Endothelial cell of umbilical vein (primary cell): ENCODE measurements at regions not wholly inside any gene's neighbourhood (a gene's known extent, or its start where the extent isn't known, plus 50 kb on each side); places are given as distances from the start of the nearest gene placed in this dataset.

Source experiments
- BruUV-seq: library from RNA; stranded (reverse); fragments of 400-500 nt; replicated peaks from 2 replicates; lab custom pipeline; 2021; lab: Mats Ljungman, UMichigan
- CTCF ChIA-PET: fragments of 300-600, 350-600 bp; sonication (Branson Sonifier 250); formaldehyde crosslinking; loops from one replicate; lab custom pipeline; 2021; ENCODE audit warnings: antibody characterized with exemption, inconsistent platforms; lab: Charles Lee
- POLR2A ChIA-PET: fragments of 300-600, 350-600 bp; sonication (Branson Sonifier 250); formaldehyde crosslinking; loops from one replicate; lab custom pipeline; 2021; ENCODE audit warnings: antibody characterized with exemption, inconsistent platforms; lab: Charles Lee
- DNase-seq: peaks from one replicate; pipeline ENCODE4 v3.0.0-alpha.2; 2011; ENCODE audit warnings: low read depth, low spot score
- FAIRE-seq: peaks from 2 replicates; lab custom pipeline; 2011; peaks lifted over from hg19 to GRCh38; lab: Jason Lieb, UNC
- H2AFZ ChIP-seq: 2 replicates; pipeline ENCODE4 v1.6.0; 2012; ENCODE audit warnings: low read depth, low read length, control low read depth, inconsistent platforms
- H3K27ac ChIP-seq: 2 replicates; pipeline ENCODE4 v1.5.1; 2011; ENCODE audit warnings: low read depth, mild to moderate bottlenecking, control low read depth, low read length, moderate library complexity; ENCODE audit not compliant: insufficient read depth
- H3K27me3 ChIP-seq, 2 experiments: 2 replicates each; pipeline versions ENCODE4 v1.6.0 to v1.6.1; 2011; ENCODE audit warnings: low read length in 2 of 2, mixed read lengths in 1 of 2; ENCODE audit not compliant: control insufficient read depth in 2 of 2, insufficient read depth in 2 of 2
- H3K36me3 ChIP-seq, 2 experiments: 2 replicates in 1 of 2; 3 replicates in 1 of 2; pipeline ENCODE4 v1.5.1; 2011; ENCODE audit warnings: low read length in 2 of 2, mild to moderate bottlenecking in 1 of 2, moderate library complexity in 1 of 2; ENCODE audit not compliant: control insufficient read depth in 2 of 2, insufficient read depth in 2 of 2; ENCODE audit errors: extremely low read depth in 1 of 2
- H3K4me1 ChIP-seq: 3 replicates; pipeline ENCODE4 v1.5.1; 2011; ENCODE audit warnings: mild to moderate bottlenecking, low read length; ENCODE audit not compliant: control insufficient read depth, insufficient read depth; ENCODE audit errors: extremely low read depth
- H3K4me2 ChIP-seq: 2 replicates; pipeline ENCODE4 v1.6.1; 2011; ENCODE audit warnings: low read length, control low read depth, mixed read lengths; ENCODE audit not compliant: insufficient read depth
- H3K4me3 ChIP-seq, 3 experiments: fragments of 200-600 bp in 1 of 3; sonication (generic), shearing (Covaris generic) in 1 of 3; replicated peaks in 1 of 3; 2 replicates each; pipeline ENCODE4 v1.5.1; 2011 to 2016; ENCODE audit warnings: control low read depth in 3 of 3, low read length in 3 of 3, mild to moderate bottlenecking in 2 of 3, inconsistent platforms in 1 of 3, low read depth in 1 of 3, moderate library complexity in 1 of 3; ENCODE audit not compliant: insufficient read depth in 1 of 3
- H3K79me2 ChIP-seq: 2 replicates; pipeline ENCODE4 v1.6.0; 2012; ENCODE audit warnings: low read length, inconsistent platforms; ENCODE audit not compliant: control insufficient read depth, insufficient read depth
- H3K9ac ChIP-seq: replicated peaks from 2 replicates; pipeline ENCODE3; 2011; ENCODE audit warnings: low read length, control low read depth; ENCODE audit not compliant: insufficient read depth; ENCODE audit errors: extremely low read depth
- H3K9me1 ChIP-seq: replicated peaks from 3 replicates; pipeline ENCODE4 v1.6.0; 2011; ENCODE audit warnings: mild to moderate bottlenecking, low read length; ENCODE audit not compliant: control insufficient read depth, insufficient read depth; ENCODE audit errors: extremely low read depth
- H3K9me3 ChIP-seq: replicated peaks from 2 replicates; pipeline ENCODE4 v1.5.1; 2012; ENCODE audit warnings: low read length, inconsistent platforms; ENCODE audit not compliant: control insufficient read depth, insufficient read depth
- H4K20me1 ChIP-seq: replicated peaks from 2 replicates; pipeline ENCODE3; 2011; ENCODE audit warnings: mild to moderate bottlenecking, low read length; ENCODE audit not compliant: control insufficient read depth, insufficient read depth; ENCODE audit errors: extremely low read depth
- CTCF ChIP-seq, 2 donors: IDR thresholded peaks; 1 replicate in 1 of 2; 2 replicates in 1 of 2; pipeline ENCODE4 v1.5.1; 2011; ENCODE audit warnings: low read length in 2 of 2, mild to moderate bottlenecking in 2 of 2, moderate library complexity in 2 of 2, control low read depth in 1 of 2, inconsistent platforms in 1 of 2, low read depth in 1 of 2; ENCODE audit not compliant: insufficient read depth in 1 of 2; ENCODE audit errors: extremely low read depth in 1 of 2
- EZH2 ChIP-seq: IDR thresholded peaks from 2 replicates; pipeline ENCODE4 v1.6.1; 2012; ENCODE audit warnings: borderline replicate concordance, low read depth, mild to moderate bottlenecking, moderate library complexity, low read length, inconsistent platforms; ENCODE audit not compliant: severe bottlenecking
- FOS ChIP-seq: IDR thresholded peaks from 2 replicates; pipeline ENCODE4 v1.6.1; 2011; ENCODE audit warnings: mild to moderate bottlenecking, low read length, moderate library complexity, borderline replicate concordance; ENCODE audit not compliant: insufficient read depth
- GATA2 ChIP-seq: IDR thresholded peaks from 2 replicates; pipeline ENCODE4 v1.7.0; 2011; ENCODE audit warnings: low read depth, mild to moderate bottlenecking, moderate library complexity, mixed read lengths, low read length; ENCODE audit not compliant: insufficient read length, insufficient read depth
- JUN ChIP-seq: IDR thresholded peaks from 2 replicates; pipeline ENCODE4 v1.6.1; 2011; ENCODE audit warnings: borderline replicate concordance, low read depth; ENCODE audit not compliant: insufficient read length, insufficient read depth
- MAX ChIP-seq: IDR thresholded peaks from 2 replicates; pipeline ENCODE4 v1.6.1; 2011; ENCODE audit not compliant: insufficient read depth, insufficient read length
- POLR2A ChIP-seq: IDR thresholded peaks from 2 replicates; pipeline ENCODE4 v1.6.1; 2012; ENCODE audit warnings: low read depth, mild to moderate bottlenecking, control low read depth, low read length
- POLR2AphosphoS5 ChIP-seq: IDR thresholded peaks from 2 replicates; pipeline ENCODE4 v1.6.1; 2012; ENCODE audit warnings: low read depth, mild to moderate bottlenecking, control low read depth, low read length, moderate library complexity; ENCODE audit not compliant: insufficient read depth
- dilution Hi-C: fragments of 300-500 bp; cut with MboI; formaldehyde crosslinking; loops from one replicate; pipeline ENCODE4 v1.15.0; 2019; ENCODE audit warnings: low sequenced_read_pairs; ENCODE audit not compliant: extremely low pct_ligation_motif_present
- intact Hi-C: fragments of 100-400 bp; cut with micrococcal nuclease; formaldehyde crosslinking; loops from one replicate; pipeline ENCODE4 v1.10.0; 2022

DNA sequence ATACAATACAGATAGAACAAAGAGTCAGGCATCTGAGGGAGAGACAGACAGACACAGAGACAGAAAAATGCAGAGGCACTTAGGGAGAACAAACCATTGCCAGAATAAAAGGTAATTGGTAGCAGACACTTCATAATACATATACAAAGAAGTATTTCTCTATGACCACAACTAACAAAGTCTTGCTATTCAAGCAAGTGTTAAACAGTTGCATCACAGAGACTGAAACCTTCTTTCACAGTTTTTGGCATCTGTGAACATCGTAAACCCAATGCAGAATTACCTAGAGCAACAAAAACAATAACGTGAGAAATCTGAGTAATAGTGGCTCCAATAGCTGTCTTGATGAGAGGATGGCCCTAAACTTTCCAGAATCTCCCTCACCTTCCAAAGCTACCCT lies 116.4 kb downstream of the BLID start:
- no peaks in the 10 kb centered on the region for H3K4me1 ChIP-seq
- CTCF ChIA-PET: no interaction called here
- no peaks in the 10 kb centered on the region for H4K20me1 ChIP-seq
- H2AFZ ChIP-seq: no peak overlapping the region
- FAIRE-seq (no peak), DNase-seq (no peak)
- intact Hi-C loops (no loop called here), dilution Hi-C loops (no loop called here)
- no peak overlapping the region for H3K9ac ChIP-seq
- no peak overlapping the region for H3K4me3 ChIP-seq
- no peaks in the 10 kb centered on the region for H3K9me1 ChIP-seq
- H3K79me2 ChIP-seq: no peaks in the 10 kb centered on the region
- H3K9me3 ChIP-seq: no peaks in the 10 kb centered on the region
- no peak overlapping the region for H3K4me2 ChIP-seq
- POLR2A ChIA-PET: no interaction called here
- TF ChIP-seq GATA2 (no peak), MAX (no peak), POLR2AphosphoS5 (no peak), JUN (no peak)
- H3K27ac ChIP-seq: no peak overlapping the region
- H3K27me3 ChIP-seq: no peaks in the 10 kb centered on the region
- H3K36me3 ChIP-seq: no peaks in the 10 kb centered on the region
- BruUV-seq: no TSS peak

DNA sequence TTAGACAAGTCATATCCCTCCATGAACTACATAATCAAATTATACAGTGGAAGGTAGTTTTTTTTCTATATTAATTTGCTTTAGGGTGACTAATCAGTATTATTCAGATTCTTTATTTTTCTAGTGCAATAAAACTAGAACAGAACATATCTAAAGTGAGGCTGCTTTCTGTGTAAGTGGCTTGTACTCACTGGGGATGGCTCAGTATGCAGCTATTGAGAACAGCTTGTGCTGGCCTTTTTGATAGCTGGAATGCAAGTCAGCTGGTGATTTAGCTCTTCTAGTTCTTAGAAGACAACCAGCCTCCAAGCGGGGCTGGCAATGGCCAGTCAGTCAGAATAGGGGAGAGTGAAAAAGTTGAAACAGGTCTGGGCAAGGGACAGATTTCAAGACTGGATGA lies 119.4 kb downstream of the BLID start:
- Histone ChIP-seq H3K36me3 (no peaks in the 10 kb centered on the region), H3K9ac (no peak overlapping the region), H3K4me2 (no peak overlapping the region), H3K4me1 (no peaks in the 10 kb centered on the region), H3K4me3 (no peak overlapping the region), H2AFZ (no peak overlapping the region), H3K27ac (no peak overlapping the region), H4K20me1 (no peaks in the 10 kb centered on the region), H3K9me1 (no peaks in the 10 kb centered on the region), H3K79me2 (no peaks in the 10 kb centered on the region), H3K27me3 (no peaks in the 10 kb centered on the region), H3K9me3 (no peaks in the 10 kb centered on the region)
- TF ChIP-seq FOS: no peak
- no peak for TF ChIP-seq CTCF (IDR thresholded peaks at IDR 0.05; ENCODE audit: extremely low read depth in 1 of 2, insufficient read depth in 1 of 2, low read depth in 1 of 2, low read length in 2 of 2)
- TF ChIP-seq EZH2: no peak
- TF ChIP-seq POLR2A: no peak
- TF ChIP-seq MAX: no peak
- FAIRE-seq (no peak), DNase-seq (no peak)
- POLR2A ChIA-PET: no interaction called here
- dilution Hi-C loops (no loop called here), intact Hi-C loops (no loop called here)
- no TSS peak for BruUV-seq
- CTCF ChIA-PET: no interaction called here
